Common myeloid progenitor, CD34-positive (primary cell): ENCODE measurements at regions not wholly inside any gene's neighbourhood (a gene's known extent, or its start where the extent isn't known, plus 50 kb on each side); places are given as distances from the start of the nearest gene placed in this dataset.
"Not testable (repeated sequence)": the region's sequence is repeated elsewhere in the genome, so short reads cannot be mapped to it uniquely, and the experiment has no call there.

ENCODE experiments used
- CTCF ChIA-PET: fragments of 350-600 bp; sonication (Branson Sonifier 250); formaldehyde crosslinking; loops from one replicate; lab custom pipeline; 2021; ENCODE audit warnings: antibody characterized with exemption; lab: Charles Lee
- POLR2A ChIA-PET: fragments of 350-600 bp; sonication (Branson Sonifier 250); formaldehyde crosslinking; loops from one replicate; lab custom pipeline; 2021; ENCODE audit warnings: antibody characterized with exemption; lab: Charles Lee
- DNase-seq, 3 donors: peaks; one replicate each; pipeline versions ENCODE4 v3.0.0 to v3.0.0-alpha.2; 2013
- H3K27ac ChIP-seq, 2 experiments: 1 replicate in 1 of 2; 2 replicates in 1 of 2; pipeline ENCODE4 v1.7.0; 2013; ENCODE audit warnings: inconsistent platforms in 2 of 2, low read length in 2 of 2, mild to moderate bottlenecking in 2 of 2, low read depth in 1 of 2, moderate library complexity in 1 of 2; ENCODE audit not compliant: severe bottlenecking in 2 of 2, insufficient read depth in 1 of 2, poor library complexity in 1 of 2
- H3K27me3 ChIP-seq, 5 experiments: replicated peaks in 2 of 5; 1 replicate in 3 of 5; 2 replicates in 2 of 5; pipeline versions ENCODE4 v1.6.1 to v1.7.0; 2013; ENCODE audit warnings: low read length in 4 of 5, mild to moderate bottlenecking in 2 of 5, moderate library complexity in 2 of 5, inconsistent platforms in 1 of 5; ENCODE audit not compliant: insufficient read depth in 5 of 5, control insufficient read depth in 4 of 5
- H3K36me3 ChIP-seq, 4 experiments: 1 replicate in 2 of 4; 2 replicates in 2 of 4; pipeline versions ENCODE4 v1.6.1 to v1.7.0; 2013; ENCODE audit warnings: low read length in 3 of 4, control low read depth in 1 of 4, mild to moderate bottlenecking in 1 of 4; ENCODE audit not compliant: control insufficient read depth in 4 of 4, insufficient read depth in 4 of 4
- H3K4me1 ChIP-seq, 4 experiments: 1 replicate in 3 of 4; 2 replicates in 1 of 4; pipeline versions ENCODE4 v1.6.1 to v1.7.1; 2013; ENCODE audit warnings: low read length in 3 of 4, mild to moderate bottlenecking in 3 of 4, control low read depth in 1 of 4, inconsistent platforms in 1 of 4, moderate library complexity in 1 of 4; ENCODE audit not compliant: control insufficient read depth in 4 of 4, insufficient read depth in 4 of 4; ENCODE audit errors: control extremely low read depth in 1 of 4
- H3K4me3 ChIP-seq, 7 experiments: 1 replicate in 4 of 7; 2 replicates in 3 of 7; pipeline versions ENCODE4 v1.5.1 to v1.7.0; 2013; ENCODE audit warnings: mild to moderate bottlenecking in 7 of 7, low read length in 6 of 7, moderate library complexity in 6 of 7, inconsistent platforms in 2 of 7, low read depth in 2 of 7, control low read depth in 1 of 7; ENCODE audit not compliant: insufficient read depth in 4 of 7, control insufficient read depth in 1 of 7; ENCODE audit errors: extremely low read depth in 1 of 7
- H3K9me3 ChIP-seq, 5 experiments: 1 replicate in 4 of 5; 2 replicates in 1 of 5; pipeline versions ENCODE4 v1.6.1 to v1.7.1; 2013; ENCODE audit warnings: low read length in 4 of 5, mild to moderate bottlenecking in 2 of 5, inconsistent platforms in 1 of 5, low read depth in 1 of 5, moderate library complexity in 1 of 5; ENCODE audit not compliant: control insufficient read depth in 4 of 5, insufficient read depth in 2 of 5; ENCODE audit errors: control extremely low read depth in 1 of 5
- WGBS: methylation state at CpG from one replicate; pipeline ENCODE4 v1.1.5; 2013; ENCODE audit not compliant: insufficient coverage; 5-methylcytosine and 5-hydroxymethylcytosine counted together

GRCh38 chr6:159421586-159421985 is 252.4 kb downstream of the FNDC1 start:
- DNase-seq: no peak
- Histone ChIP-seq H3K4me3 (no peak overlapping the region), H3K27ac (no peak overlapping the region), H3K36me3 (no peaks in the 10 kb centered on the region), H3K9me3 (no peaks in the 10 kb centered on the region), H3K4me1 (no peaks in the 10 kb centered on the region), H3K27me3 (peaks cover 0 to 2% (median 0%) of the 10 kb centered on the region in 5 experiments)
- CTCF ChIA-PET: no interaction called here
- 78% methylated on average over 5 of the region's 7 CpGs for WGBS
- POLR2A ChIA-PET: no interaction called here

DNA sequence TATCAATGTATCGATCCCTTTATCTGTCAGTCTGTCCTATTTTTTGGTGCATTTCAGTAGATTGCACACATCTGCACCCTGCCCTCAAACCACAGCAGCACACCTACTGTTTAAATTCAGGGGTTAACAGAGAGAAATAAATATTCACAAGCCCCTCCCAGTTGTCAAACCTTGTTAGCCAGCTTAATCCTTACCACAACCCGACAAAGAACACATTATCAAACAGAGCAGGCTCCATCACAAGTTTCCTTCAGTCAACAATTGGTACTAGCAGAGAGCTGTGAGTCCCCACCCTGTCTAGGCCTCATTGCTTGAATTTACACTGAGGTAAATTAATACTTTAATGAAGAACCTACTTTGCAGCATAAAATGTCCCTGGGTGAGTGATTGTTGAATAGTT is 249.8 kb downstream of the FNDC1 start:
- POLR2A ChIA-PET: no interaction called here

DNA sequence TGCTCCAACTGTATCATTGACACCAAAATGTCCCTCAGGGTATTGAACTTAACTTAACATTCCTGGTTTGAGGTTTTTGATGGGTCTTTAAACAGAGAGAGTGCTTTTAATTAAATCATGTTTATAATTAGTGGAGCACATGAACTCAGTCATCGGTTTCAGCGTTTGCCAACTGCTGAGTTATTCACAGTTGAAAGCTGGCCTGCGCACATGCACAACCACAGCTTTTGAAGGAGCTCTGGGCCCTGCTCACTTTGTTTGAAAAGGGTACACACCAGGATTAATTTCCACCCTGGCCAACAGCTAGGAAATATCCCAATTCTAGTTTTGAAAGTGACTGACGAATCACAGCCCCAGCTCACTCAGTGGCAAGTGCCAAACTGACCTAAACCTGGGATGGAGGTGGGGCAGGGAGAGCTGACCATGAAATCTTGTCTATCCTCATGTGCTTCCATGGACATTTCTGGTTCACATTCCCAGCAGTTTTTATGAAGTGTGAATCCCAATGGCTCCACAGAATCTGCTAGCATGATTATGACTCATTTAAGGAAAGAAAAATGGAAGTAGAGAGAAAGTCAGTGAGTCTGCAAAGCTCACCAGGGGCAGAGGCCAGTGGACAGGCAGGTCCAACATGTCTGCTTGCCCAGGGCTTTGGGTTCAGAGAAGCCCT is 247.8 kb downstream of the FNDC1 start:
- Histone ChIP-seq H3K9me3 (peaks cover 0 to 6% (median 0%) of the 10 kb centered on the region in 5 experiments), H3K36me3 (no peaks in the 10 kb centered on the region), H3K4me1 (no peaks in the 10 kb centered on the region), H3K27ac (no peak overlapping the region), H3K27me3 (no peaks in the 10 kb centered on the region), H3K4me3 (no peak overlapping the region)
- ChIA-PET POLR2A (no interaction called here), CTCF (no interaction called here)
- DNase-seq: no peak
- WGBS: 87% methylated on average over 3 of the region's 4 CpGs

More for the DNA sequence above, 249.8 kb downstream of the FNDC1 start:
- Histone ChIP-seq H3K9me3 (peaks cover 0 to 6% (median 0%) of the 10 kb centered on the region in 5 experiments), H3K4me1 (no peaks in the 10 kb centered on the region), H3K4me3 (no peak overlapping the region), H3K27ac (no peak overlapping the region), H3K36me3 (no peaks in the 10 kb centered on the region), H3K27me3 (peaks cover 0 to 2% (median 0%) of the 10 kb centered on the region in 5 experiments)
- no CpG with 5 or more reads among the region's 2 CpGs for WGBS
- CTCF ChIA-PET: no interaction called here
- no peak for DNase-seq

DNA sequence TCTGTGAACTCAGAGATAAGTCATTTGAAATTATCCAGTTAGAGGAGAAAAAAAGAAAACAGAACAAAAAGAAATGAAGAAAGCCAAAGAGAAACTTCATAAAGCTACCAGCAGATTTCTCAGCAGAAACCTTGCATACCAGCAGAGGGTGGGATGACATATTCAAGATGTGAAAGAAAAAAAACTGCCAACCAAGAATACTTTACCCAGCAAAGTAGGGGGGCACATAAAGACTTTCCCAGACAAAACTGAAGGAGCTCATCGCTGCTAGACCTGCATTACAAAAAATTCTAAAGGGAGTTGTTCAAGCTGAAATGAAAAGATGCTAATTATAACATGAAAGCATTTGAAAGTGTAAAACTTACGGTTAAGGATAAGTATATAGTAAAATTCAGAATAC is 246.3 kb downstream of the FNDC1 start:
- no peak for DNase-seq
- WGBS: 88% methylated on average over 1 of the region's 2 CpGs
- POLR2A ChIA-PET: no interaction called here
- no peak overlapping the region for H3K4me3 ChIP-seq
- no peaks in the 10 kb centered on the region for H3K4me1 ChIP-seq
- peaks cover 0 to 6% (median 0%) of the 10 kb centered on the region in 5 experiments for H3K9me3 ChIP-seq
- no peaks in the 10 kb centered on the region for H3K27me3 ChIP-seq
- no peaks in the 10 kb centered on the region for H3K36me3 ChIP-seq
- CTCF ChIA-PET: interaction anchor here (1.1 kb wide), 1 partner anchor 47 kb away, joined by 3 read pairs; no protein-coding TSS in a partner anchor
- no peak overlapping the region for H3K27ac ChIP-seq

GRCh38 chr6:159414711-159415110 is 245.5 kb downstream of the FNDC1 start:
- Histone ChIP-seq H3K27ac (no peak overlapping the region), H3K9me3 (peaks cover 0 to 6% (median 0%) of the 10 kb centered on the region in 5 experiments), H3K27me3 (no peaks in the 10 kb centered on the region), H3K36me3 (no peaks in the 10 kb centered on the region), H3K4me1 (no peaks in the 10 kb centered on the region), H3K4me3 (no peak overlapping the region)
- no peak for DNase-seq
- ChIA-PET POLR2A (no interaction called here), CTCF (interaction anchor here (1.1 kb wide), 1 partner anchor 48 kb away, joined by 3 read pairs; no protein-coding TSS in a partner anchor)
- WGBS: 60% methylated on average over 1 of the region's 2 CpGs

DNA sequence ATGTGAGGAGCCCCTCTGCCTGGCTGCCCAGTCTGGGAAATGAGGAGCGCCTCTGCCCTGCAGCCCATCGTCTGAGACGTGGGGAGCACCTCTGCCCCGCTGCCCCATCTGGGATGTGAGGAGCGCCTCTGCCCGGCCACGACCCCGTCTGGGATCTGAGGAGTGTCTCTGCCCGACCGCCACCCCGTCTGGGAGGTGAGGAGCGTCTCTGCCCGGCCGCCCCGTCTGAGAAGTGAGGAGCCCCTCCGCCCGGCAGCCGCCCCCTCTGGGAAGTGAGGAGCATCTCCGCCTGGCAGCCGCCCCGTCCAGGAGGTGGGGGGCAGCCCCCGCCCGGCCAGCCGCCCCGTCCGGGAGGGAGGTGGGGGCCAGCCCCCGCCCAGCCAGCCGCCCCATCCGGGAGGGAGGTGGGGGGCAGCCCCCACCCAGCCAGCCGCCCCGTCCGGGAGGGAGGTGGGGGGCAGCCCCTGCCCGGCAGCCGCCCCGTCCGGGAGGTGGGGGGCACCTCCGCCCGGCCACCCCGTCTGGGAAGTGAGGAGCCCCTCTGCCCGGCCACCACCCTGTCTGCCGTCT is 238.1 kb downstream of the FNDC1 start:
- H3K27ac ChIP-seq, POLR2A ChIA-PET, H3K9me3 ChIP-seq, H3K4me1 ChIP-seq, H3K27me3 ChIP-seq, H3K4me3 ChIP-seq, H3K36me3 ChIP-seq, DNase-seq: not testable (repeated sequence)
- WGBS: 95% methylated on average over 11 of the region's 41 CpGs
- CTCF ChIA-PET: interaction anchor here (1.4 kb wide), 1 partner anchor 25 kb away, joined by 3 read pairs; no protein-coding TSS in a partner anchor

DNA sequence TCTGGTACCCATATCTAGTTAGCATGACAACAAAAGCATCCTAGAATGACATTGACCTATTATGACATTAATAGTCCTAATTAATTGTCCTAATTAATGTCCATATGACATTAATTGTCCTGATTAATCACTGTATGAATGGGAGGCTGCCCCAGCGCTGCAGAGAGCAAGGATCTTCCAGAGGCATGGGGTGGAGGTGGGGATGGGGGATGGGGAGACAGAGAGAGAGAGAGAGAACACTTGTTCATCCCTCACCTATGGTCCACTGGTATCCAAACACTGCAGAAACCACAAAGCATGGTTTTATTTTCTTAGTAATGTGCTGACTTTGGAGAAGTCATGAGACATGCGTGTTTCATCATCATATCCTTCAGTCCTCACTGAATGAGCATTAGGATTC is 235.1 kb downstream of the FNDC1 start:
- H3K4me3 ChIP-seq: no peak overlapping the region
- CTCF ChIA-PET: interaction anchor here (1.0 kb wide), 1 partner anchor 10 kb away, joined by 3 read pairs; no protein-coding TSS in a partner anchor

More for the DNA sequence above, 235.1 kb downstream of the FNDC1 start:
- no peaks in the 10 kb centered on the region for H3K36me3 ChIP-seq
- peaks cover 0 to 7% (median 1%) of the 10 kb centered on the region in 5 experiments for H3K9me3 ChIP-seq
- no peaks in the 10 kb centered on the region for H3K27me3 ChIP-seq
- DNase-seq: no peak
- H3K4me1 ChIP-seq: no peaks in the 10 kb centered on the region
- H3K27ac ChIP-seq: no peak overlapping the region
- POLR2A ChIA-PET: no interaction called here
- WGBS: no CpG with 5 or more reads among the region's 2 CpGs
